ENCODE measurements at regions not wholly inside any gene's neighbourhood (a gene's known extent, or its start where the extent isn't known, plus 50 kb on each side); places are given as distances from the start of the nearest gene placed in this dataset.

- DNase-seq, result no peak
- H3F3A ChIP-seq (ENCODE audit: insufficient read depth, low read depth), result peaks cover 31% of the 10 kb centered on the region
Observed at GRCh38 chr1:67584938-67585337, 100.1 kb upstream of the GADD45A start.

GRCh38 chr1:67586596-67586995 lies 98.4 kb upstream of the GADD45A start:
- H3K36me3 ChIP-seq (ENCODE audit: low read depth), result no peaks in the 10 kb centered on the region
- POLR2A ChIA-PET (ENCODE audit: unreplicated experiment), result no interaction called here
- peaks cover 14% of the 10 kb centered on the region for H3F3A ChIP-seq (ENCODE audit: insufficient read depth, low read depth)

More at GRCh38 chr1:67584938-67585337, 100.1 kb upstream of the GADD45A start:
- Histone ChIP-seq H3K36me3 (ENCODE audit: low read depth) (no peaks in the 10 kb centered on the region), H3K27me3 (ENCODE audit: insufficient read depth, low read depth) (no peaks in the 10 kb centered on the region), H3K27ac (no peak overlapping the region), H3K9me2 (ENCODE audit: insufficient read depth) (no peaks in the 10 kb centered on the region), H3K9me3 (ENCODE audit: insufficient read depth, low read depth) (no peaks in the 10 kb centered on the region), H3K4me3 (no peak overlapping the region), H3K4me1 (replicated peaks; ENCODE audit: insufficient read depth) (peaks cover 39% of the 10 kb centered on the region), H3K79me2 (ENCODE audit: low read depth) (no peaks in the 10 kb centered on the region), H3K4me2 (no peak overlapping the region), H2AFZ (no peak overlapping the region), H4K20me1 (ENCODE audit: insufficient read depth) (no peaks in the 10 kb centered on the region)
- BruUV-seq (replicated peaks), result no TSS peak
- intact Hi-C loops (cut with micrococcal nuclease; ENCODE audit: unreplicated experiment), result no loop called here
- TF ChIP-seq CTCF (conservative IDR thresholded peaks at IDR 0.05) (no peak), EZH2 (IDR thresholded peaks at IDR 0.05; ENCODE audit: low read depth) (no peak)
- POLR2A ChIA-PET (ENCODE audit: unreplicated experiment), result interaction anchor here (0.6 kb wide), 2 partner anchors 12 to 35 kb away, joined by 3 to 6 read pairs; no protein-coding TSS in a partner anchor
- CTCF ChIA-PET, result no interaction called here

GRCh38 chr1:67588178-67588855 lies 96.7 kb upstream of the GADD45A start:
- H3K4me1 ChIP-seq (replicated peaks; ENCODE audit: insufficient read depth), result peaks cover 7% of the 10 kb centered on the region
- peaks cover 2% of the 10 kb centered on the region; the same call in 1 of the 2 replicates for H3F3A ChIP-seq (ENCODE audit: insufficient read depth, low read depth)
- no peak overlapping the region for H3K4me3 ChIP-seq
- no peaks in the 10 kb centered on the region for H3K79me2 ChIP-seq (ENCODE audit: low read depth)
- H4K20me1 ChIP-seq (ENCODE audit: insufficient read depth), result no peaks in the 10 kb centered on the region
- no peak overlapping the region for H3K4me2 ChIP-seq
- intact Hi-C loops (cut with micrococcal nuclease; ENCODE audit: unreplicated experiment), result no loop called here
- TF ChIP-seq CTCF (conservative IDR thresholded peaks at IDR 0.05) (no peak), EZH2 (IDR thresholded peaks at IDR 0.05; ENCODE audit: low read depth) (no peak)
- no peaks in the 10 kb centered on the region for H3K27me3 ChIP-seq (ENCODE audit: insufficient read depth, low read depth)
- no peaks in the 10 kb centered on the region for H3K9me2 ChIP-seq (ENCODE audit: insufficient read depth)
- H3K36me3 ChIP-seq (ENCODE audit: low read depth), result no peaks in the 10 kb centered on the region
- POLR2A ChIA-PET (ENCODE audit: unreplicated experiment), result no interaction called here
- no peaks in the 10 kb centered on the region for H3K9me3 ChIP-seq (ENCODE audit: insufficient read depth, low read depth)
- no peak overlapping the region for H3K27ac ChIP-seq
- no peak for DNase-seq
- no TSS peak for BruUV-seq (replicated peaks)
- no peak overlapping the region for H2AFZ ChIP-seq
- CTCF ChIA-PET, result no interaction called here

More at GRCh38 chr1:67586596-67586995, 98.4 kb upstream of the GADD45A start:
- Histone ChIP-seq H3K4me1 (replicated peaks; ENCODE audit: insufficient read depth) (peaks cover 22% of the 10 kb centered on the region), H3K4me3 (no peak overlapping the region), H3K79me2 (ENCODE audit: low read depth) (no peaks in the 10 kb centered on the region), H3K9me3 (ENCODE audit: insufficient read depth, low read depth) (no peaks in the 10 kb centered on the region), H3K9me2 (ENCODE audit: insufficient read depth) (no peaks in the 10 kb centered on the region), H3K4me2 (no peak overlapping the region), H3K27ac (no peak overlapping the region), H2AFZ (no peak overlapping the region), H4K20me1 (ENCODE audit: insufficient read depth) (no peaks in the 10 kb centered on the region), H3K27me3 (ENCODE audit: insufficient read depth, low read depth) (no peaks in the 10 kb centered on the region)
- intact Hi-C loops (cut with micrococcal nuclease; ENCODE audit: unreplicated experiment), result no loop called here
- no TSS peak for BruUV-seq (replicated peaks)
- DNase-seq, result no peak
- CTCF ChIA-PET, result no interaction called here
- TF ChIP-seq EZH2 (IDR thresholded peaks at IDR 0.05; ENCODE audit: low read depth) (no peak), CTCF (conservative IDR thresholded peaks at IDR 0.05) (no peak)

Data from PC-9 (cell line).